Prostate gland (tissue), 2 donors: ENCODE measurements at regions not wholly inside any gene's neighbourhood (a gene's known extent, or its start where the extent isn't known, plus 50 kb on each side); places are given as distances from the start of the nearest gene placed in this dataset.

Experiments used
- DNase-seq: peaks from one replicate; pipeline ENCODE4 v3.0.0-alpha.2; 2019; ENCODE audit warnings: low spot score
- H3K27ac ChIP-seq, 2 donors: fragments of 200-600 bp; sonication (generic); 2 replicates each; pipeline ENCODE4 v1.5.1; 2017 to 2019
- H3K27me3 ChIP-seq: fragments of 200-600 bp; sonication (generic); replicated peaks from 2 replicates; pipeline ENCODE4 v1.5.1; 2019; ENCODE audit not compliant: insufficient read depth
- H3K36me3 ChIP-seq, 2 donors: fragments of 200-600 bp; sonication (generic); 1 replicate in 1 of 2; 2 replicates in 1 of 2; pipeline versions ENCODE4 v1.5.1 to v1.8.1; 2017 to 2019
- H3K4me1 ChIP-seq: fragments of 200-600 bp; sonication (generic); replicated peaks from 2 replicates; pipeline ENCODE4 v1.5.1; 2019
- H3K4me3 ChIP-seq, 2 donors: fragments of 200-600 bp; sonication (generic); 2 replicates each; pipeline ENCODE4 v1.5.1; 2017 to 2019
- H3K9me3 ChIP-seq: fragments of 200-600 bp; sonication (generic); 2 replicates; pipeline ENCODE4 v1.5.1; 2017
- CTCF ChIP-seq, 4 experiments: fragments of 200-600 bp in 2 of 4; fragments of 450-650 bp in 2 of 4; sonication (generic) in 2 of 4; IDR thresholded peaks; 1 replicate in 3 of 4; 2 replicates in 1 of 4; pipeline ENCODE4 v1.5.1; 2016 to 2019; ENCODE audit warnings: antibody characterized with exemption in 4 of 4, mild to moderate bottlenecking in 2 of 4, moderate library complexity in 2 of 4
- POLR2A ChIP-seq: fragments of 450-650 bp; IDR thresholded peaks from one replicate; pipeline ENCODE4 v1.6.1; 2016; ENCODE audit warnings: antibody characterized with exemption, mild to moderate bottlenecking
- POLR2AphosphoS5 ChIP-seq: sonication (generic); formaldehyde crosslinking; IDR thresholded peaks from one replicate; pipeline ENCODE4 v1.6.1; 2017; ENCODE audit warnings: antibody characterized with exemption
- WGBS: methylation state at CpG from one replicate; pipeline ENCODE4 v1.1.5; 2018; 5-methylcytosine and 5-hydroxymethylcytosine counted together
- intact Hi-C: fragments of 100-400 bp; cut with DNase I; formaldehyde crosslinking; loops from one replicate; pipeline ENCODE4 v1.14.2; 2022

- DNase-seq = no peak
- TF ChIP-seq POLR2A = no peak
- TF ChIP-seq POLR2AphosphoS5 = no peak
- no peak for TF ChIP-seq CTCF (IDR thresholded peaks at IDR 0.05)
- H3K9me3 ChIP-seq = no peaks in the 10 kb centered on the region
- H3K27ac ChIP-seq = no peak overlapping the region
- H3K4me3 ChIP-seq = no peak overlapping the region
- H3K4me1 ChIP-seq = no peaks in the 10 kb centered on the region
- intact Hi-C loops = no loop called here
- H3K36me3 ChIP-seq = no peaks in the 10 kb centered on the region
- WGBS = 78% methylated on average over 3 of the region's 3 CpGs
- H3K27me3 ChIP-seq = no peaks in the 10 kb centered on the region
These were observed 152.5 kb upstream of the GYPC start for GRCh38 chr2:126503476-126503875.

GRCh38 chr2:126504949-126505348 is 151.0 kb upstream of the GYPC start:
- no peak for DNase-seq
- TF ChIP-seq POLR2AphosphoS5 (no peak), CTCF (IDR thresholded peaks at IDR 0.05) (no peak), POLR2A (no peak)
- 92% methylated on average over 1 of the region's 1 CpG for WGBS
- no peaks in the 10 kb centered on the region for H3K9me3 ChIP-seq
- H3K36me3 ChIP-seq = no peaks in the 10 kb centered on the region
- intact Hi-C loops = no loop called here
- no peak overlapping the region for H3K4me3 ChIP-seq
- H3K4me1 ChIP-seq = no peaks in the 10 kb centered on the region
- H3K27me3 ChIP-seq = no peaks in the 10 kb centered on the region
- no peak overlapping the region for H3K27ac ChIP-seq

GRCh38 chr2:126506786-126507185 is 149.2 kb upstream of the GYPC start:
- Histone ChIP-seq H3K4me1 (no peaks in the 10 kb centered on the region), H3K27me3 (no peaks in the 10 kb centered on the region), H3K36me3 (no peaks in the 10 kb centered on the region), H3K4me3 (no peak overlapping the region), H3K27ac (no peak overlapping the region), H3K9me3 (no peaks in the 10 kb centered on the region)
- no peak for DNase-seq
- 9% methylated on average over 1 of the region's 1 CpG for WGBS
- intact Hi-C loops = no loop called here
- no peak for TF ChIP-seq POLR2A
- no peak for TF ChIP-seq CTCF (IDR thresholded peaks at IDR 0.05)
- TF ChIP-seq POLR2AphosphoS5 = no peak

- Histone ChIP-seq H3K4me1 (no peaks in the 10 kb centered on the region), H3K4me3 (no peak overlapping the region), H3K27ac (no peak overlapping the region), H3K9me3 (no peaks in the 10 kb centered on the region), H3K36me3 (no peaks in the 10 kb centered on the region), H3K27me3 (no peaks in the 10 kb centered on the region)
- 44% methylated on average over 5 of the region's 5 CpGs for WGBS
- DNase-seq = no peak
- TF ChIP-seq POLR2A (no peak), POLR2AphosphoS5 (no peak), CTCF (IDR thresholded peaks at IDR 0.05) (no peak)
- intact Hi-C loops = no loop called here
These were observed 148.5 kb upstream of the GYPC start for GRCh38 chr2:126507425-126507911.

GRCh38 chr2:126510356-126510755 is 145.6 kb upstream of the GYPC start:
- no peak overlapping the region for H3K27ac ChIP-seq
- DNase-seq = no peak
- H3K4me1 ChIP-seq = no peaks in the 10 kb centered on the region
- H3K27me3 ChIP-seq = no peaks in the 10 kb centered on the region
- no peak overlapping the region for H3K4me3 ChIP-seq
- H3K36me3 ChIP-seq = no peaks in the 10 kb centered on the region
- no peaks in the 10 kb centered on the region for H3K9me3 ChIP-seq
- intact Hi-C loops = no loop called here
- TF ChIP-seq POLR2A (no peak), CTCF (IDR thresholded peaks at IDR 0.05) (no peak), POLR2AphosphoS5 (no peak)
- WGBS = 23% methylated on average over 1 of the region's 1 CpG
